Hepatocyte (in vitro differentiated cells): ENCODE measurements at regions not wholly inside any gene's neighbourhood (a gene's known extent, or its start where the extent isn't known, plus 50 kb on each side); places are given as distances from the start of the nearest gene placed in this dataset.

Experiments
- DNase-seq: peaks from one replicate; pipeline ENCODE4 v3.0.0-alpha.2; 2016; ENCODE audit warnings: low spot score
- H2AFZ ChIP-seq: fragments of 200-600 bp; sonication (generic); 2 replicates; pipeline ENCODE4 v1.6.0; 2016; ENCODE audit warnings: antibody characterized with exemption, mild to moderate bottlenecking
- H3K27ac ChIP-seq: fragments of 200-600 bp; sonication (generic); 2 replicates; pipeline ENCODE4 v1.5.1; 2016; ENCODE audit warnings: mild to moderate bottlenecking
- H3K27me3 ChIP-seq: fragments of 200-600 bp; sonication (generic); 2 replicates; pipeline ENCODE4 v1.6.1; 2016
- H3K36me3 ChIP-seq: fragments of 200-600 bp; sonication (generic); replicated peaks from 2 replicates; pipeline ENCODE4 v1.5.1; 2016; ENCODE audit warnings: low read depth; ENCODE audit not compliant: insufficient read depth
- H3K4me1 ChIP-seq: fragments of 200-600 bp; sonication (generic); 2 replicates; pipeline ENCODE4 v1.5.1; 2016; ENCODE audit warnings: mild to moderate bottlenecking, moderate library complexity; ENCODE audit not compliant: insufficient read depth
- H3K4me2 ChIP-seq: fragments of 200-600 bp; sonication (generic); 2 replicates; pipeline ENCODE4 v1.6.0; 2016
- H3K4me3 ChIP-seq: fragments of 200-600 bp; sonication (generic); 2 replicates; pipeline ENCODE4 v1.5.1; 2016; ENCODE audit warnings: mild to moderate bottlenecking
- H3K79me2 ChIP-seq: fragments of 200-600 bp; sonication (generic); 2 replicates; pipeline ENCODE4 v1.6.0; 2017; ENCODE audit warnings: mild to moderate bottlenecking
- H3K9me2 ChIP-seq: fragments of 200-600 bp; sonication (generic); replicated peaks from 2 replicates; pipeline ENCODE4 v1.6.0; 2017; ENCODE audit warnings: mild to moderate bottlenecking; ENCODE audit not compliant: insufficient read depth
- H3K9me3 ChIP-seq: fragments of 200-600 bp; sonication (generic); 2 replicates; pipeline ENCODE4 v1.5.1; 2016; ENCODE audit warnings: low read depth, mild to moderate bottlenecking
- H4K20me1 ChIP-seq: fragments of 200-600 bp; sonication (generic); 2 replicates; pipeline ENCODE4 v1.6.0; 2016; ENCODE audit warnings: mild to moderate bottlenecking; ENCODE audit not compliant: insufficient read depth, poor library complexity, severe bottlenecking
- EZH2 ChIP-seq: fragments of 200-600 bp; sonication (generic); IDR thresholded peaks from 2 replicates; pipeline ENCODE4 v1.6.1; 2016; ENCODE audit warnings: antibody characterized with exemption, mild to moderate bottlenecking, borderline replicate concordance
- EZH2phosphoT487 ChIP-seq: fragments of 200-600 bp; sonication (generic); IDR thresholded peaks from one replicate; pipeline ENCODE4 v1.6.1; 2018; ENCODE audit warnings: antibody characterized with exemption, mild to moderate bottlenecking, low read depth, moderate library complexity; ENCODE audit not compliant: unreplicated experiment, severe bottlenecking
- WGBS: methylation state at CpG from one replicate; pipeline ENCODE4 v1.1.6; 2016; ENCODE audit warnings: low lambda C conversion rate; ENCODE audit errors: missing lambda C conversion rate; 5-methylcytosine and 5-hydroxymethylcytosine counted together
- TF ChIP-seq, protein P1 (sequence below): fragments of 200-600 bp; sonication (generic); IDR thresholded peaks from 2 replicates; pipeline ENCODE4 v1.5.1; 2016; ENCODE audit warnings: antibody characterized with exemption, mild to moderate bottlenecking; ENCODE audit not compliant: poor library complexity

- Histone ChIP-seq H3K9me2 (no peaks in the 10 kb centered on the region), H3K36me3 (no peaks in the 10 kb centered on the region), H3K9me3 (peaks cover 6% of the 10 kb centered on the region), H3K27ac (peak overlapping the region; percentile 52), H2AFZ (no peak overlapping the region), H3K79me2 (no peaks in the 10 kb centered on the region), H3K4me3 (no peak overlapping the region), H3K4me2 (no peak overlapping the region), H3K4me1 (peaks cover 6% of the 10 kb centered on the region), H3K27me3 (no peaks in the 10 kb centered on the region), H4K20me1 (no peaks in the 10 kb centered on the region)
- WGBS: 49% methylated on average over 8 of the region's 8 CpGs
- DNase-seq: no peak
- TF ChIP-seq, protein P1, sequence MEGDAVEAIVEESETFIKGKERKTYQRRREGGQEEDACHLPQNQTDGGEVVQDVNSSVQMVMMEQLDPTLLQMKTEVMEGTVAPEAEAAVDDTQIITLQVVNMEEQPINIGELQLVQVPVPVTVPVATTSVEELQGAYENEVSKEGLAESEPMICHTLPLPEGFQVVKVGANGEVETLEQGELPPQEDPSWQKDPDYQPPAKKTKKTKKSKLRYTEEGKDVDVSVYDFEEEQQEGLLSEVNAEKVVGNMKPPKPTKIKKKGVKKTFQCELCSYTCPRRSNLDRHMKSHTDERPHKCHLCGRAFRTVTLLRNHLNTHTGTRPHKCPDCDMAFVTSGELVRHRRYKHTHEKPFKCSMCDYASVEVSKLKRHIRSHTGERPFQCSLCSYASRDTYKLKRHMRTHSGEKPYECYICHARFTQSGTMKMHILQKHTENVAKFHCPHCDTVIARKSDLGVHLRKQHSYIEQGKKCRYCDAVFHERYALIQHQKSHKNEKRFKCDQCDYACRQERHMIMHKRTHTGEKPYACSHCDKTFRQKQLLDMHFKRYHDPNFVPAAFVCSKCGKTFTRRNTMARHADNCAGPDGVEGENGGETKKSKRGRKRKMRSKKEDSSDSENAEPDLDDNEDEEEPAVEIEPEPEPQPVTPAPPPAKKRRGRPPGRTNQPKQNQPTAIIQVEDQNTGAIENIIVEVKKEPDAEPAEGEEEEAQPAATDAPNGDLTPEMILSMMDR: no peak
- TF ChIP-seq EZH2 (no peak), EZH2phosphoT487 (no peak)
Measured at GRCh38 chr10:78507510-78508160, 474.0 kb downstream of the RPS24 start.

- no peak for DNase-seq
- WGBS: 88% methylated on average over 6 of the region's 6 CpGs
- no peak overlapping the region for H2AFZ ChIP-seq
- H3K4me3 ChIP-seq: no peak overlapping the region
- no peak overlapping the region for H3K4me2 ChIP-seq
- H4K20me1 ChIP-seq: no peaks in the 10 kb centered on the region
- no peak overlapping the region for H3K27ac ChIP-seq
- TF ChIP-seq, protein P1: no peak
- TF ChIP-seq EZH2 (no peak), EZH2phosphoT487 (no peak)
- H3K9me3 ChIP-seq: peaks cover 6% of the 10 kb centered on the region
- no peaks in the 10 kb centered on the region for H3K27me3 ChIP-seq
- H3K9me2 ChIP-seq: no peaks in the 10 kb centered on the region
- H3K4me1 ChIP-seq: peaks cover 6% of the 10 kb centered on the region
- H3K36me3 ChIP-seq: no peaks in the 10 kb centered on the region
- no peaks in the 10 kb centered on the region for H3K79me2 ChIP-seq
Measured at GRCh38 chr10:78508955-78509748, 475.5 kb downstream of the RPS24 start.

GRCh38 chr10:78510566-78511323 is 477.1 kb downstream of the RPS24 start:
- Histone ChIP-seq H3K27me3 (no peaks in the 10 kb centered on the region), H4K20me1 (no peaks in the 10 kb centered on the region), H3K9me2 (no peaks in the 10 kb centered on the region), H3K27ac (peak overlapping the region; percentile 27), H3K36me3 (no peaks in the 10 kb centered on the region), H3K79me2 (no peaks in the 10 kb centered on the region), H3K4me1 (peaks cover 11% of the 10 kb centered on the region), H3K4me2 (no peak overlapping the region), H3K4me3 (no peak overlapping the region), H2AFZ (no peak overlapping the region), H3K9me3 (peaks cover 4% of the 10 kb centered on the region)
- no peak for DNase-seq
- TF ChIP-seq, protein P1: no peak
- TF ChIP-seq EZH2phosphoT487 (no peak), EZH2 (no peak)
- 75% methylated on average over 12 of the region's 12 CpGs for WGBS
